Kidney epithelial cell (primary cell): ENCODE measurements at regions not wholly inside any gene's neighbourhood (a gene's known extent, or its start where the extent isn't known, plus 50 kb on each side); places are given as distances from the start of the nearest gene placed in this dataset.
"Not testable (repeated sequence)": the region's sequence is repeated elsewhere in the genome, so short reads cannot be mapped to it uniquely, and the experiment has no call there.

Source experiments
- DNase-seq: peaks from one replicate; pipeline ENCODE4 v3.0.0-alpha.2; 2010; ENCODE audit warnings: low read depth
- H3K27me3 ChIP-seq: 2 replicates; pipeline ENCODE4 v1.6.0; 2011; ENCODE audit warnings: low read length; ENCODE audit not compliant: control insufficient read depth, insufficient read depth
- H3K36me3 ChIP-seq: 2 replicates; pipeline ENCODE4 v1.5.1; 2011; ENCODE audit warnings: low read length; ENCODE audit not compliant: control insufficient read depth, insufficient read depth
- H3K4me3 ChIP-seq: 2 replicates; pipeline ENCODE4 v1.5.1; 2011; ENCODE audit warnings: low read depth, mild to moderate bottlenecking, control low read depth, low read length
- TF ChIP-seq, protein P1 (sequence below): IDR thresholded peaks from 2 replicates; pipeline ENCODE4 v1.5.1; 2011; ENCODE audit warnings: mild to moderate bottlenecking, moderate library complexity, low read length, control low read depth, inconsistent platforms; ENCODE audit not compliant: insufficient read depth, poor library complexity, severe bottlenecking

DNA sequence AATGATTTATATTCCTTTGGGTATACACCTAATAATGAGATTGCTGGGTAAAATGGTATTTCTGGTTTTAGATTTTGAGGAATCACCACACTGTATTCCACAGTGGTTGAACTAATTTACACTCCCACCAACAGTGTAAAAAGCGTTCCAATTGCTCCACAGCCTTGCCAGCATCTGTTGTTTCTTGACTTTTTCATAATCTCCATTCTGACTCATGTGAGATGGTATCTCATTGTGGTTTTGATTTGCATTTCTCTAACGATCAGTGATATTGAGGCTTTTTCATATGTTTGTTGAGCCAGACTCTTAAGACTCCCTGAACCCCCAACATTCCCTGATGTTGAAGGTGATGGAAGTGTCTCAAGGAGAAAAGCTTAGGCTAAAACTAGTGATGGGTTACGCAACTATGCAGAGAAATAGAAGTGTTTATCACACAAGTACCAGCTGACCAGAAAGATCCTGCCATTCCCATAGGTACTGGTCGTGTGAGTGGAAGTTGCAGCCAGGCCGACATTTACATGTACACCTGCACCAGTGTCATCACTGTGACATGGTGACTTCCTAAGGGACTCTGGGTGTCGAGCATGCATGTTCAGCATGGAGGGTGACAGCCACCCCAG is 711.2 kb upstream of the NRP1 start:
- H3K4me3 ChIP-seq, result no peak overlapping the region
- H3K27me3 ChIP-seq, result peaks cover 2% of the 10 kb centered on the region
- DNase-seq, result no peak
- H3K36me3 ChIP-seq, result no peaks in the 10 kb centered on the region
- TF ChIP-seq, protein P1, sequence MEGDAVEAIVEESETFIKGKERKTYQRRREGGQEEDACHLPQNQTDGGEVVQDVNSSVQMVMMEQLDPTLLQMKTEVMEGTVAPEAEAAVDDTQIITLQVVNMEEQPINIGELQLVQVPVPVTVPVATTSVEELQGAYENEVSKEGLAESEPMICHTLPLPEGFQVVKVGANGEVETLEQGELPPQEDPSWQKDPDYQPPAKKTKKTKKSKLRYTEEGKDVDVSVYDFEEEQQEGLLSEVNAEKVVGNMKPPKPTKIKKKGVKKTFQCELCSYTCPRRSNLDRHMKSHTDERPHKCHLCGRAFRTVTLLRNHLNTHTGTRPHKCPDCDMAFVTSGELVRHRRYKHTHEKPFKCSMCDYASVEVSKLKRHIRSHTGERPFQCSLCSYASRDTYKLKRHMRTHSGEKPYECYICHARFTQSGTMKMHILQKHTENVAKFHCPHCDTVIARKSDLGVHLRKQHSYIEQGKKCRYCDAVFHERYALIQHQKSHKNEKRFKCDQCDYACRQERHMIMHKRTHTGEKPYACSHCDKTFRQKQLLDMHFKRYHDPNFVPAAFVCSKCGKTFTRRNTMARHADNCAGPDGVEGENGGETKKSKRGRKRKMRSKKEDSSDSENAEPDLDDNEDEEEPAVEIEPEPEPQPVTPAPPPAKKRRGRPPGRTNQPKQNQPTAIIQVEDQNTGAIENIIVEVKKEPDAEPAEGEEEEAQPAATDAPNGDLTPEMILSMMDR, result no peak

- TF ChIP-seq, protein P1, result no peak
- H3K36me3 ChIP-seq, result no peaks in the 10 kb centered on the region
- peaks cover 2% of the 10 kb centered on the region for H3K27me3 ChIP-seq
- DNase-seq, result no peak
- no peak overlapping the region for H3K4me3 ChIP-seq
Measured at GRCh38 chr10:34041871-34042270, 707.4 kb upstream of the NRP1 start.

DNA sequence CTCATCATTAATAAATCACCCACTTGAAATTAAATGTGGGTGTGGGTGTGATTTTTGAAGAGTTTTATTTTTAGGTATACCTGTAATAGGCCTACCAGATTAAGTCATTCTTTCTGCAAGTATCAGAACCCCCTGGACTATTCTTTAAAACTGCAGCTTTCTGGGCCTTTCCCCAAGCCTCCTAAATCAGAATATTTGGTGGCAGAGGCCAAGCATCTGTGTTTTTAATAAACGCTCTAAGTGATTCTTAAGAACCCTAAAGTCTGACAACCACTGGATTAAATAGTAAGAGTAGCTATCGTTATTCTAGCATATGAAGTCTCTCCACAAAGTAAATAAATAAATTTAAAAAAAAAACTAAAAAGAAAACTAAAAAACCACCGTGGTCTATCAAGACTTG is 703.0 kb upstream of the NRP1 start:
- Histone ChIP-seq H3K36me3 (no peaks in the 10 kb centered on the region), H3K4me3 (no peak overlapping the region), H3K27me3 (no peaks in the 10 kb centered on the region)
- DNase-seq, result no peak
- TF ChIP-seq, protein P1, result no peak

GRCh38 chr10:34035241-34035790 is 700.8 kb upstream of the NRP1 start:
- not testable (repeated sequence) for H3K36me3 ChIP-seq, H3K4me3 ChIP-seq, DNase-seq, H3K27me3 ChIP-seq

GRCh38 chr10:34033078-34033477 is 698.6 kb upstream of the NRP1 start:
- TF ChIP-seq, protein P1, result no peak
- DNase-seq, result no peak
- no peak overlapping the region for H3K4me3 ChIP-seq
- H3K36me3 ChIP-seq, result no peaks in the 10 kb centered on the region
- no peaks in the 10 kb centered on the region for H3K27me3 ChIP-seq

DNA sequence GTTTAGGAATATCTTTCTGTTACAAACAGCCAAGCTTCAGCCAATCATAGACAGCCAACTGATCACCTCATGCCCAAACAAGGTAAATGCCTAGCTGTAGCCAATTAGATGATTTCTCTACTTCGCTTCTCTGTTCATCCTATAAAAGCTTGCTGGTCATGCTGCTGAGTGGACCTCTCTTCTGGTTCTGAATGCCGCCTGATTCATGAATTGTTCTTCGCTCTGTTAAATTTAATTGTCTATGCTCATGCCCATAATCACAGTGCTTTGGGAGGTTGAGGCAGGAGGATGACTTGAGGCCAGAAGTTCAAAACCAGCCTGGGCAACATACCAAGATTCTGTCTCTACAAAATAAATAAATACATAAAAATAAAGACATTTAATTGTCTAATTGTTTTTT is 698.1 kb upstream of the NRP1 start:
- H3K36me3 ChIP-seq, result no peaks in the 10 kb centered on the region
- DNase-seq, result no peak
- TF ChIP-seq, protein P1, result no peak
- H3K27me3 ChIP-seq, result no peaks in the 10 kb centered on the region
- H3K4me3 ChIP-seq, result no peak overlapping the region
